ENCODE measurements at regions not wholly inside any gene's neighbourhood (a gene's known extent, or its start where the extent isn't known, plus 50 kb on each side); places are given as distances from the start of the nearest gene placed in this dataset.

GRCh38 chr5:91595424-91595823 is 212.3 kb upstream of the ARRDC3 start:
- ATAC-seq (no peak), DNase-seq (ENCODE audit: low read depth, low spot score) (no peak)
- Histone ChIP-seq H3K9me3 (ENCODE audit: control insufficient read depth, insufficient read depth, low read depth, low read length) (peaks cover 34% of the 10 kb centered on the region), H3K4me1 (ENCODE audit: control insufficient read depth, insufficient read depth, low read length) (no peaks in the 10 kb centered on the region), H3K27me3 (ENCODE audit: control insufficient read depth, insufficient read depth, low read length) (no peaks in the 10 kb centered on the region), H3K36me3 (ENCODE audit: control insufficient read depth, insufficient read depth, low read length) (no peaks in the 10 kb centered on the region), H3K4me3 (ENCODE audit: low read depth in 2 of 2, low read length in 2 of 2) (no peak overlapping the region), H3K27ac (ENCODE audit: low read length) (no peak overlapping the region)
- intact Hi-C loops (cut with micrococcal nuclease; ENCODE audit: unreplicated experiment) (no loop called here), in situ Hi-C loops (cut with HindIII; ENCODE audit: low pct_unique_long_range_greater_than_20kb, low sequenced_read_pairs) (no loop called here)
- POLR2A ChIA-PET: no interaction called here
- BruUV-seq (replicated peaks): no TSS peak
- CTCF ChIA-PET: no interaction called here
- TF ChIP-seq CTCF (IDR thresholded peaks at IDR 0.05) (no peak), POLR2AphosphoS5 (IDR thresholded peaks at IDR 0.05; ENCODE audit: low read depth, low read length) (no peak), SIN3A (IDR thresholded peaks at IDR 0.05; ENCODE audit: borderline replicate concordance, insufficient read depth, low read depth, low read length) (no peak), TCF7L2 (IDR thresholded peaks at IDR 0.05; ENCODE audit: low read depth, low read length) (no peak)
- TF ChIP-seq, protein P1, sequence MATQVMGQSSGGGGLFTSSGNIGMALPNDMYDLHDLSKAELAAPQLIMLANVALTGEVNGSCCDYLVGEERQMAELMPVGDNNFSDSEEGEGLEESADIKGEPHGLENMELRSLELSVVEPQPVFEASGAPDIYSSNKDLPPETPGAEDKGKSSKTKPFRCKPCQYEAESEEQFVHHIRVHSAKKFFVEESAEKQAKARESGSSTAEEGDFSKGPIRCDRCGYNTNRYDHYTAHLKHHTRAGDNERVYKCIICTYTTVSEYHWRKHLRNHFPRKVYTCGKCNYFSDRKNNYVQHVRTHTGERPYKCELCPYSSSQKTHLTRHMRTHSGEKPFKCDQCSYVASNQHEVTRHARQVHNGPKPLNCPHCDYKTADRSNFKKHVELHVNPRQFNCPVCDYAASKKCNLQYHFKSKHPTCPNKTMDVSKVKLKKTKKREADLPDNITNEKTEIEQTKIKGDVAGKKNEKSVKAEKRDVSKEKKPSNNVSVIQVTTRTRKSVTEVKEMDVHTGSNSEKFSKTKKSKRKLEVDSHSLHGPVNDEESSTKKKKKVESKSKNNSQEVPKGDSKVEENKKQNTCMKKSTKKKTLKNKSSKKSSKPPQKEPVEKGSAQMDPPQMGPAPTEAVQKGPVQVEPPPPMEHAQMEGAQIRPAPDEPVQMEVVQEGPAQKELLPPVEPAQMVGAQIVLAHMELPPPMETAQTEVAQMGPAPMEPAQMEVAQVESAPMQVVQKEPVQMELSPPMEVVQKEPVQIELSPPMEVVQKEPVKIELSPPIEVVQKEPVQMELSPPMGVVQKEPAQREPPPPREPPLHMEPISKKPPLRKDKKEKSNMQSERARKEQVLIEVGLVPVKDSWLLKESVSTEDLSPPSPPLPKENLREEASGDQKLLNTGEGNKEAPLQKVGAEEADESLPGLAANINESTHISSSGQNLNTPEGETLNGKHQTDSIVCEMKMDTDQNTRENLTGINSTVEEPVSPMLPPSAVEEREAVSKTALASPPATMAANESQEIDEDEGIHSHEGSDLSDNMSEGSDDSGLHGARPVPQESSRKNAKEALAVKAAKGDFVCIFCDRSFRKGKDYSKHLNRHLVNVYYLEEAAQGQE (IDR thresholded peaks at IDR 0.05; ENCODE audit: insufficient read depth in 1 of 2, low read depth in 2 of 2, low read length in 1 of 2): no peak

DNA sequence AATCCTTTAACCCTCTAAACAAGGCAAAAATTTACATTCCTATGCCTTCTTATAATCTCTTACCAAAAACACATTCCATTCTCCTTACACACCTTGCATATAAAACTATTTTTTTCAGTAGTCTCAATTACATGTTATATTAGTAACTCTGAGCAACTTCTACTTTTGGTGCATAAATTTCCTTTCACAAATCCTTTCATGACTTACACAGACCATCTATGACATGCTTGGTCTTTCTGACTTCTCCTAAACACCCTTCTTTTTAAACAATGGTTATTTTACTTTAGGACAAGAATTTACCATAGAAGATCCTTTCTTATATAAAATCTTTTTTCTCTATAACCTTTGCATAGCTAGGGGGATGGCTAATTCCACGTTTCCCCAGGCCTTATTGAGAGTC is 208.0 kb upstream of the ARRDC3 start:
- H3K27ac ChIP-seq (ENCODE audit: low read length): no peak overlapping the region
- no peaks in the 10 kb centered on the region for H3K27me3 ChIP-seq (ENCODE audit: control insufficient read depth, insufficient read depth, low read length)
- TF ChIP-seq CTCF (IDR thresholded peaks at IDR 0.05): no peak
- TF ChIP-seq, protein P1 (IDR thresholded peaks at IDR 0.05; ENCODE audit: insufficient read depth in 1 of 2, low read depth in 2 of 2, low read length in 1 of 2): no peak
- intact Hi-C loops (cut with micrococcal nuclease; ENCODE audit: unreplicated experiment): no loop called here
- no peak overlapping the region for H3K4me3 ChIP-seq (ENCODE audit: low read depth in 2 of 2, low read length in 2 of 2)
- no peaks in the 10 kb centered on the region for H3K4me1 ChIP-seq (ENCODE audit: control insufficient read depth, insufficient read depth, low read length)
- CTCF ChIA-PET: no interaction called here
- ATAC-seq: no peak
- in situ Hi-C loops (cut with HindIII; ENCODE audit: low pct_unique_long_range_greater_than_20kb, low sequenced_read_pairs): no loop called here
- POLR2A ChIA-PET: interaction anchor here (0.6 kb wide), 1 partner anchor 20 kb away, joined by 3 read pairs; no protein-coding TSS in a partner anchor
- DNase-seq (ENCODE audit: low read depth, low spot score): no peak
- BruUV-seq (replicated peaks): no TSS peak
- H3K36me3 ChIP-seq (ENCODE audit: control insufficient read depth, insufficient read depth, low read length): no peaks in the 10 kb centered on the region
- peaks cover 44% of the 10 kb centered on the region for H3K9me3 ChIP-seq (ENCODE audit: control insufficient read depth, insufficient read depth, low read depth, low read length)
